HEK293 (cell line): ENCODE measurements at regions not wholly inside any gene's neighbourhood (a gene's known extent, or its start where the extent isn't known, plus 50 kb on each side); places are given as distances from the start of the nearest gene placed in this dataset.

Experiments
- HOXC10 ChIP-seq: sonication (generic); formaldehyde crosslinking; IDR thresholded peaks from 2 replicates; pipeline ENCODE4 v1.8.1; 2023; ENCODE audit warnings: mild to moderate bottlenecking, missing genetic modification reagents
- ZBTB1 ChIP-seq: fragments of 450-650 bp; formaldehyde crosslinking; IDR thresholded peaks from 2 replicates; pipeline ENCODE4 v1.5.1; 2016; ENCODE audit warnings: missing biosample characterization, missing genetic modification characterization
- ZBTB8A ChIP-seq: fragments of 450-650 bp; formaldehyde crosslinking; IDR thresholded peaks from 2 replicates; pipeline ENCODE4 v1.5.1; 2016; ENCODE audit warnings: missing biosample characterization, missing genetic modification characterization
- ZNF311 ChIP-seq: fragments of 450-650 bp; formaldehyde crosslinking; IDR thresholded peaks from 2 replicates; pipeline ENCODE4 v1.5.1; 2017; ENCODE audit warnings: missing biosample characterization, missing genetic modification characterization, borderline replicate concordance
- ZSCAN23 ChIP-seq: fragments of 450-650 bp; formaldehyde crosslinking; IDR thresholded peaks from 2 replicates; pipeline ENCODE4 v1.5.1; 2016; ENCODE audit warnings: missing biosample characterization, missing genetic modification characterization
- TF ChIP-seq, protein P1 (sequence below): fragments of 450-650 bp; formaldehyde crosslinking; IDR thresholded peaks from 2 replicates; pipeline ENCODE4 v1.5.1; 2016; ENCODE audit warnings: missing biosample characterization, missing genetic modification characterization
- TF ChIP-seq, protein P2 (sequence below): fragments of 450-650 bp; formaldehyde crosslinking; IDR thresholded peaks from 2 replicates; pipeline ENCODE4 v1.5.1; 2016; ENCODE audit warnings: missing biosample characterization, missing genetic modification characterization
- TF ChIP-seq, protein P3 (sequence below): fragments of 450-650 bp; formaldehyde crosslinking; IDR thresholded peaks from 2 replicates; pipeline ENCODE4 v1.5.1; 2017; ENCODE audit warnings: missing biosample characterization, missing genetic modification characterization

DNA sequence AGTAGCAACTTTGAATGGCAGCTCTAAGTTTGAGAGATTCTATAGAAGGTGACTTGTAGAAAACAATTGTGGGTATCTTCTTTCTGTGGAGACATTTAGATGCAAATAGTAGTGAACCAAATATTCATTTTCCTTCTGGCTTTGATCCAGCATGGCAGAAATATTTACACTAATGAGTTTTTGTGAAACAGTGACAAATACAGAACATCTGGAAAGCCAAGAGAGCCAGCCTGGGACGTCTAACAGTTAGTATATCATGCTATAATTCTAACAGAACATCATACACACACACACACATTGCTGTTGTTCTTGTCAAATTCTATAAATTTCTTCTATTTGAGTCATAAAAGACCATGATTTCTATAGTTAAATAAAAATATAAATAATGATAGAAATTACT lies 1777.9 kb downstream of the ARAP2 start:
- TF ChIP-seq ZNF311 (tag by site-specific recombination): no peak
- TF ChIP-seq, protein P1, sequence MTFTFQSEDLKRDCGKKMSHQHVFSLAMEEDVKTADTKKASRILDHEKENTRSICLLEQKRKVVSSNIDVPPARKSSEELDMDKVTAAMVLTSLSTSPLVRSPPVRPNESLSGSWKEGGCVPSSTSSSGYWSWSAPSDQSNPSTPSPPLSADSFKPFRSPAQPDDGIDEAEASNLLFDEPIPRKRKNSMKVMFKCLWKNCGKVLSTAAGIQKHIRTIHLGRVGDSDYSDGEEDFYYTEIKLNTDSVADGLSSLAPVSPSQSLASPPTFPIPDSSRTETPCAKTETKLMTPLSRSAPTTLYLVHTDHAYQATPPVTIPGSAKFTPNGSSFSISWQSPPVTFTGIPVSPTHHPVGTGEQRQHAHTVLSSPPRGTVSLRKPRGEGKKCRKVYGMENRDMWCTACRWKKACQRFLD: no peak
- TF ChIP-seq, protein P2, sequence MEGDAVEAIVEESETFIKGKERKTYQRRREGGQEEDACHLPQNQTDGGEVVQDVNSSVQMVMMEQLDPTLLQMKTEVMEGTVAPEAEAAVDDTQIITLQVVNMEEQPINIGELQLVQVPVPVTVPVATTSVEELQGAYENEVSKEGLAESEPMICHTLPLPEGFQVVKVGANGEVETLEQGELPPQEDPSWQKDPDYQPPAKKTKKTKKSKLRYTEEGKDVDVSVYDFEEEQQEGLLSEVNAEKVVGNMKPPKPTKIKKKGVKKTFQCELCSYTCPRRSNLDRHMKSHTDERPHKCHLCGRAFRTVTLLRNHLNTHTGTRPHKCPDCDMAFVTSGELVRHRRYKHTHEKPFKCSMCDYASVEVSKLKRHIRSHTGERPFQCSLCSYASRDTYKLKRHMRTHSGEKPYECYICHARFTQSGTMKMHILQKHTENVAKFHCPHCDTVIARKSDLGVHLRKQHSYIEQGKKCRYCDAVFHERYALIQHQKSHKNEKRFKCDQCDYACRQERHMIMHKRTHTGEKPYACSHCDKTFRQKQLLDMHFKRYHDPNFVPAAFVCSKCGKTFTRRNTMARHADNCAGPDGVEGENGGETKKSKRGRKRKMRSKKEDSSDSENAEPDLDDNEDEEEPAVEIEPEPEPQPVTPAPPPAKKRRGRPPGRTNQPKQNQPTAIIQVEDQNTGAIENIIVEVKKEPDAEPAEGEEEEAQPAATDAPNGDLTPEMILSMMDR: no peak
- no peak for TF ChIP-seq ZSCAN23 (tag by site-specific recombination)
- no peak for TF ChIP-seq HOXC10 (CRISPR knock-in tag)
- TF ChIP-seq ZBTB1: no peak
- no peak for TF ChIP-seq ZBTB8A (tag by site-specific recombination)
- TF ChIP-seq, protein P3, sequence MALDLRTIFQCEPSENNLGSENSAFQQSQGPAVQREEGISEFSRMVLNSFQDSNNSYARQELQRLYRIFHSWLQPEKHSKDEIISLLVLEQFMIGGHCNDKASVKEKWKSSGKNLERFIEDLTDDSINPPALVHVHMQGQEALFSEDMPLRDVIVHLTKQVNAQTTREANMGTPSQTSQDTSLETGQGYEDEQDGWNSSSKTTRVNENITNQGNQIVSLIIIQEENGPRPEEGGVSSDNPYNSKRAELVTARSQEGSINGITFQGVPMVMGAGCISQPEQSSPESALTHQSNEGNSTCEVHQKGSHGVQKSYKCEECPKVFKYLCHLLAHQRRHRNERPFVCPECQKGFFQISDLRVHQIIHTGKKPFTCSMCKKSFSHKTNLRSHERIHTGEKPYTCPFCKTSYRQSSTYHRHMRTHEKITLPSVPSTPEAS: no peak
